K562 (cell line): ENCODE measurements at regions not wholly inside any gene's neighbourhood (a gene's known extent, or its start where the extent isn't known, plus 50 kb on each side); places are given as distances from the start of the nearest gene placed in this dataset.
A peak's percentile ranks its signal among the peaks of the same experiment; 100 is the strongest.

Experiments used
- ARHGAP35 ChIP-seq: fragments of 450-650 bp; IDR thresholded peaks from 2 replicates; pipeline ENCODE4 v1.6.1; 2018; ENCODE audit not compliant: partially characterized antibody
- DACH1 ChIP-seq: fragments of 450-650 bp; IDR thresholded peaks from 2 replicates; pipeline ENCODE4 v1.6.1; 2018; ENCODE audit not compliant: partially characterized antibody
- HOXB6 ChIP-seq: fragments of 250-450 bp; sonication (Bioruptor Pico); IDR thresholded peaks from 2 replicates; pipeline ENCODE4 v1.5.1; 2022; ENCODE audit warnings: mild to moderate bottlenecking, borderline replicate concordance
- KLF6 ChIP-seq: fragments of 250-450 bp; sonication (Bioruptor Pico); IDR thresholded peaks from 2 replicates; pipeline ENCODE4 v1.4.0; 2020; ENCODE audit warnings: mild to moderate bottlenecking, moderate library complexity, borderline replicate concordance
- MAFG ChIP-seq: fragments of 450-650 bp; conservative IDR thresholded peaks from 2 replicates; pipeline ENCODE4 v1.6.1; 2016; ENCODE audit warnings: missing genetic modification characterization, missing compliant biosample characterization
- MAZ ChIP-seq, 2 experiments: fragments of 450-650 bp in 1 of 2; sonication (generic) in 1 of 2; formaldehyde crosslinking; IDR thresholded peaks in 1 of 2; conservative IDR thresholded peaks in 1 of 2; 2 replicates each; pipeline versions ENCODE4 v1.4.0 to v1.5.0; 2020; ENCODE audit warnings: mild to moderate bottlenecking in 1 of 2, missing genetic modification reagents in 1 of 2
- RAD21 ChIP-seq, 2 experiments: fragments of 250-450 bp in 1 of 2; fragments of 450-650 bp in 1 of 2; sonication (Bioruptor Pico) in 1 of 2; formaldehyde crosslinking in 1 of 2; IDR thresholded peaks in 1 of 2; conservative IDR thresholded peaks in 1 of 2; 2 replicates each; pipeline versions ENCODE4 v1.4.0 to v1.8.0; 2020 to 2022; ENCODE audit warnings: mild to moderate bottlenecking in 2 of 2, moderate library complexity in 1 of 2
- SMAD2 ChIP-seq: fragments of 150-350 bp; IDR thresholded peaks from 2 replicates; pipeline ENCODE4 v1.6.1; 2014; ENCODE audit warnings: low read depth, mild to moderate bottlenecking, low read length
- ZNF316 ChIP-seq: fragments of 450-650 bp; IDR thresholded peaks from 2 replicates; pipeline ENCODE4 v1.6.1; 2016
- TF ChIP-seq, protein P1 (sequence below), 3 experiments: IDR thresholded peaks in 2 of 3; conservative IDR thresholded peaks in 1 of 3; 2 replicates each; pipeline ENCODE4 v1.5.1; 2011 to 2012; ENCODE audit warnings: low read length in 3 of 3, mild to moderate bottlenecking in 3 of 3, control low read depth in 2 of 3, improper control_type of control experiment in 1 of 3, inconsistent platforms in 1 of 3, low read depth in 1 of 3, mixed read lengths in 1 of 3, moderate library complexity in 1 of 3; ENCODE audit not compliant: insufficient read depth in 2 of 3
- TF ChIP-seq, protein P2 (sequence below): fragments of 450-650 bp; formaldehyde crosslinking; IDR thresholded peaks from 2 replicates; pipeline ENCODE4 v1.4.0; 2020; ENCODE audit warnings: mild to moderate bottlenecking, moderate library complexity
- TF ChIP-seq, protein P3 (sequence below): fragments of 450-650 bp; IDR thresholded peaks from one replicate; pipeline ENCODE4 v1.6.1; 2018; ENCODE audit warnings: mild to moderate bottlenecking, moderate library complexity; ENCODE audit not compliant: partially characterized antibody
- TF ChIP-seq, protein P4 (sequence below): fragments of 250-450 bp; sonication (Bioruptor Pico); IDR thresholded peaks from 2 replicates; pipeline ENCODE4 v1.9.0; 2021; ENCODE audit warnings: mild to moderate bottlenecking
- TF ChIP-seq, protein P5 (sequence below): fragments of 250-450 bp; sonication (Bioruptor Pico); IDR thresholded peaks from 2 replicates; pipeline ENCODE4 v1.4.0; 2020

DNA sequence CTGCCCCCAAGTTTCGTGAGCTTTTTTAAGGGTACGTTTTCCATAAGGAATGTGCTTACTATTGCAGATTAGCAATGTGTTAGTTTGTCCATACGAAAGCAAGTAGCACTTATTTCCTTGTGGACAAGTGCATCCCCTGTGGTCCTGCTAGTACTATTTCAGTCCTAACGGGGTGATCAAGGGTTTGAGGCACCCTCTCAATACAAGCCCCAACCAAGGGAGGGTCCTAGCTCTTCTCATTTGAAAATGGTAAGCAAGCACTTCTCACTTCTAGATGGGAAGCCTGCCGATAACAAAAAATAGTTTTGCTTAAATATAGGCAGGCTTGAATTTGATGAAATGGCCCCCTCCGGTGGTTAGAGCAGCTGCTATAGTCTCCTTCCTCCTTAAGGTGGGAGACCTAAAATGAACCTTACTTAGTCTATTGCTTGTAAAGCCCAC lies 64.0 kb upstream of the HMCN1 start (continued):
- TF ChIP-seq RAD21 (CRISPR knock-in tag; conservative IDR thresholded peaks at IDR 0.05 in 1 of 2, IDR thresholded peaks at IDR 0.05 in 1 of 2) (peak; percentile 61 to 64), DACH1 (no peak), SMAD2 (no peak), MAFG (tag) (peak; percentile 26; the same call in 1 of the 2 replicates), MAZ (CRISPR knock-in tag; conservative IDR thresholded peaks at IDR 0.05 in 1 of 2, IDR thresholded peaks at IDR 0.05 in 1 of 2) (0 out of 4 replicates have a peak, but pooled peaks of 1 of the 2 experiments have one; percentile 24), ZNF316 (peak; percentile 49), KLF6 (CRISPR knock-in tag) (no peak), ARHGAP35 (no peak), HOXB6 (CRISPR knock-in tag) (no peak)
- TF ChIP-seq, protein P1, sequence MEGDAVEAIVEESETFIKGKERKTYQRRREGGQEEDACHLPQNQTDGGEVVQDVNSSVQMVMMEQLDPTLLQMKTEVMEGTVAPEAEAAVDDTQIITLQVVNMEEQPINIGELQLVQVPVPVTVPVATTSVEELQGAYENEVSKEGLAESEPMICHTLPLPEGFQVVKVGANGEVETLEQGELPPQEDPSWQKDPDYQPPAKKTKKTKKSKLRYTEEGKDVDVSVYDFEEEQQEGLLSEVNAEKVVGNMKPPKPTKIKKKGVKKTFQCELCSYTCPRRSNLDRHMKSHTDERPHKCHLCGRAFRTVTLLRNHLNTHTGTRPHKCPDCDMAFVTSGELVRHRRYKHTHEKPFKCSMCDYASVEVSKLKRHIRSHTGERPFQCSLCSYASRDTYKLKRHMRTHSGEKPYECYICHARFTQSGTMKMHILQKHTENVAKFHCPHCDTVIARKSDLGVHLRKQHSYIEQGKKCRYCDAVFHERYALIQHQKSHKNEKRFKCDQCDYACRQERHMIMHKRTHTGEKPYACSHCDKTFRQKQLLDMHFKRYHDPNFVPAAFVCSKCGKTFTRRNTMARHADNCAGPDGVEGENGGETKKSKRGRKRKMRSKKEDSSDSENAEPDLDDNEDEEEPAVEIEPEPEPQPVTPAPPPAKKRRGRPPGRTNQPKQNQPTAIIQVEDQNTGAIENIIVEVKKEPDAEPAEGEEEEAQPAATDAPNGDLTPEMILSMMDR (IDR thresholded peaks at IDR 0.05 in 2 of 3, conservative IDR thresholded peaks at IDR 0.05 in 1 of 3; ENCODE audit: insufficient read depth in 2 of 3, low read depth in 1 of 3, low read length in 3 of 3): peak; percentile 17 to 48 (median 42); a peak in 4 of 6 replicates
- TF ChIP-seq, protein P2, sequence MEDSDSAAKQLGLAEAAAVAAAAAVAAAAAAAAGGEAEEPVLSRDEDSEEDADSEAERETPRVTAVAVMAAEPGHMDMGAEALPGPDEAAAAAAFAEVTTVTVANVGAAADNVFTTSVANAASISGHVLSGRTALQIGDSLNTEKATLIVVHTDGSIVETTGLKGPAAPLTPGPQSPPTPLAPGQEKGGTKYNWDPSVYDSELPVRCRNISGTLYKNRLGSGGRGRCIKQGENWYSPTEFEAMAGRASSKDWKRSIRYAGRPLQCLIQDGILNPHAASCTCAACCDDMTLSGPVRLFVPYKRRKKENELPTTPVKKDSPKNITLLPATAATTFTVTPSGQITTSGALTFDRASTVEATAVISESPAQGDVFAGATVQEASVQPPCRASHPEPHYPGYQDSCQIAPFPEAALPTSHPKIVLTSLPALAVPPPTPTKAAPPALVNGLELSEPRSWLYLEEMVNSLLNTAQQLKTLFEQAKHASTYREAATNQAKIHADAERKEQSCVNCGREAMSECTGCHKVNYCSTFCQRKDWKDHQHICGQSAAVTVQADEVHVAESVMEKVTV (CRISPR knock-in tag): 0 out of 2 replicates have a peak, but pooled peaks have one; percentile 28
- TF ChIP-seq, protein P3, sequence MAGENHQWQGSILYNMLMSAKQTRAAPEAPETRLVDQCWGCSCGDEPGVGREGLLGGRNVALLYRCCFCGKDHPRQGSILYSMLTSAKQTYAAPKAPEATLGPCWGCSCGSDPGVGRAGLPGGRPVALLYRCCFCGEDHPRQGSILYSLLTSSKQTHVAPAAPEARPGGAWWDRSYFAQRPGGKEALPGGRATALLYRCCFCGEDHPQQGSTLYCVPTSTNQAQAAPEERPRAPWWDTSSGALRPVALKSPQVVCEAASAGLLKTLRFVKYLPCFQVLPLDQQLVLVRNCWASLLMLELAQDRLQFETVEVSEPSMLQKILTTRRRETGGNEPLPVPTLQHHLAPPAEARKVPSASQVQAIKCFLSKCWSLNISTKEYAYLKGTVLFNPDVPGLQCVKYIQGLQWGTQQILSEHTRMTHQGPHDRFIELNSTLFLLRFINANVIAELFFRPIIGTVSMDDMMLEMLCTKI: no peak
- TF ChIP-seq, protein P4, sequence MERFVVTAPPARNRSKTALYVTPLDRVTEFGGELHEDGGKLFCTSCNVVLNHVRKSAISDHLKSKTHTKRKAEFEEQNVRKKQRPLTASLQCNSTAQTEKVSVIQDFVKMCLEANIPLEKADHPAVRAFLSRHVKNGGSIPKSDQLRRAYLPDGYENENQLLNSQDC (CRISPR knock-in tag): no peak
- TF ChIP-seq, protein P5, sequence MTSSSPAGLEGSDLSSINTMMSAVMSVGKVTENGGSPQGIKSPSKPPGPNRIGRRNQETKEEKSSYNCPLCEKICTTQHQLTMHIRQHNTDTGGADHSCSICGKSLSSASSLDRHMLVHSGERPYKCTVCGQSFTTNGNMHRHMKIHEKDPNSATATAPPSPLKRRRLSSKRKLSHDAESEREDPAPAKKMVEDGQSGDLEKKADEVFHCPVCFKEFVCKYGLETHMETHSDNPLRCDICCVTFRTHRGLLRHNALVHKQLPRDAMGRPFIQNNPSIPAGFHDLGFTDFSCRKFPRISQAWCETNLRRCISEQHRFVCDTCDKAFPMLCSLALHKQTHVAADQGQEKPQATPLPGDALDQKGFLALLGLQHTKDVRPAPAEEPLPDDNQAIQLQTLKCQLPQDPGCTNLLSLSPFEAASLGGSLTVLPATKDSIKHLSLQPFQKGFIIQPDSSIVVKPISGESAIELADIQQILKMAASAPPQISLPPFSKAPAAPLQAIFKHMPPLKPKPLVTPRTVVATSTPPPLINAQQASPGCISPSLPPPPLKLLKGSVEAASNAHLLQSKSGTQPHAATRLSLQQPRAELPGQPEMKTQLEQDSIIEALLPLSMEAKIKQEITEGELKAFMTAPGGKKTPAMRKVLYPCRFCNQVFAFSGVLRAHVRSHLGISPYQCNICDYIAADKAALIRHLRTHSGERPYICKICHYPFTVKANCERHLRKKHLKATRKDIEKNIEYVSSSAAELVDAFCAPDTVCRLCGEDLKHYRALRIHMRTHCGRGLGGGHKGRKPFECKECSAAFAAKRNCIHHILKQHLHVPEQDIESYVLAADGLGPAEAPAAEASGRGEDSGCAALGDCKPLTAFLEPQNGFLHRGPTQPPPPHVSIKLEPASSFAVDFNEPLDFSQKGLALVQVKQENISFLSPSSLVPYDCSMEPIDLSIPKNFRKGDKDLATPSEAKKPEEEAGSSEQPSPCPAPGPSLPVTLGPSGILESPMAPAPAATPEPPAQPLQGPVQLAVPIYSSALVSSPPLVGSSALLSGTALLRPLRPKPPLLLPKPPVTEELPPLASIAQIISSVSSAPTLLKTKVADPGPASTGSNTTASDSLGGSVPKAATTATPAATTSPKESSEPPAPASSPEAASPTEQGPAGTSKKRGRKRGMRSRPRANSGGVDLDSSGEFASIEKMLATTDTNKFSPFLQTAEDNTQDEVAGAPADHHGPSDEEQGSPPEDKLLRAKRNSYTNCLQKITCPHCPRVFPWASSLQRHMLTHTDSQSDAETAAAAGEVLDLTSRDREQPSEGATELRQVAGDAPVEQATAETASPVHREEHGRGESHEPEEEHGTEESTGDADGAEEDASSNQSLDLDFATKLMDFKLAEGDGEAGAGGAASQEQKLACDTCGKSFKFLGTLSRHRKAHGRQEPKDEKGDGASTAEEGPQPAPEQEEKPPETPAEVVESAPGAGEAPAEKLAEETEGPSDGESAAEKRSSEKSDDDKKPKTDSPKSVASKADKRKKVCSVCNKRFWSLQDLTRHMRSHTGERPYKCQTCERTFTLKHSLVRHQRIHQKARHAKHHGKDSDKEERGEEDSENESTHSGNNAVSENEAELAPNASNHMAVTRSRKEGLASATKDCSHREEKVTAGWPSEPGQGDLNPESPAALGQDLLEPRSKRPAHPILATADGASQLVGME (CRISPR knock-in tag): no peak
